ENCODE measurements at regions not wholly inside any gene's neighbourhood (a gene's known extent, or its start where the extent isn't known, plus 50 kb on each side); places are given as distances from the start of the nearest gene placed in this dataset.

DNA sequence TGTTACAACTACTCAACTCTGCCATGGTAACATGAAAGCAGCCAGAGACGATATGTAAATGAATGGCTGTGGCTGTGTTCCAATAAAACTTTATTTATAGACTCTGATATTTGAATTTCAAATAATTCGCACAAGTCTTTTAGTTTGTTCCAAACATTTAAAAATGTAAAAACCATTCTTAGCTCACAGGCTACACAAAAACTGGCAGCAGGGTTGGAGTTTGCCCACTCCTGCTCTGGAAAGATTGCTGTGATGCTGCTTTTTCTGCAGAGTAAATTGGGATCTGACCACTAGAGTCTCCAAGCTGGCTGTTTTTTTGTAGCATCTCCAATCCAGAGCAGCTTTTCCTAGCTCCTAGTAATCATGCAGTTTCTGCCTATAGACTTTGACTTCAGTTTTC, 157.5 kb downstream of the CHRM3 start:
- TF ChIP-seq, protein P1, sequence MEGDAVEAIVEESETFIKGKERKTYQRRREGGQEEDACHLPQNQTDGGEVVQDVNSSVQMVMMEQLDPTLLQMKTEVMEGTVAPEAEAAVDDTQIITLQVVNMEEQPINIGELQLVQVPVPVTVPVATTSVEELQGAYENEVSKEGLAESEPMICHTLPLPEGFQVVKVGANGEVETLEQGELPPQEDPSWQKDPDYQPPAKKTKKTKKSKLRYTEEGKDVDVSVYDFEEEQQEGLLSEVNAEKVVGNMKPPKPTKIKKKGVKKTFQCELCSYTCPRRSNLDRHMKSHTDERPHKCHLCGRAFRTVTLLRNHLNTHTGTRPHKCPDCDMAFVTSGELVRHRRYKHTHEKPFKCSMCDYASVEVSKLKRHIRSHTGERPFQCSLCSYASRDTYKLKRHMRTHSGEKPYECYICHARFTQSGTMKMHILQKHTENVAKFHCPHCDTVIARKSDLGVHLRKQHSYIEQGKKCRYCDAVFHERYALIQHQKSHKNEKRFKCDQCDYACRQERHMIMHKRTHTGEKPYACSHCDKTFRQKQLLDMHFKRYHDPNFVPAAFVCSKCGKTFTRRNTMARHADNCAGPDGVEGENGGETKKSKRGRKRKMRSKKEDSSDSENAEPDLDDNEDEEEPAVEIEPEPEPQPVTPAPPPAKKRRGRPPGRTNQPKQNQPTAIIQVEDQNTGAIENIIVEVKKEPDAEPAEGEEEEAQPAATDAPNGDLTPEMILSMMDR (IDR thresholded peaks at IDR 0.05), result no peak
- no peak for TF ChIP-seq POLR2A (IDR thresholded peaks at IDR 0.05)

All from esophagus squamous epithelium (tissue), 4 donors.